SK-N-SH (cell line): ENCODE measurements at regions not wholly inside any gene's neighbourhood (a gene's known extent, or its start where the extent isn't known, plus 50 kb on each side); places are given as distances from the start of the nearest gene placed in this dataset.

Source experiments
- CTCF ChIA-PET: fragments of 300-600, 350-600 bp; formaldehyde crosslinking; extraction: SDS; loops from one replicate; lab custom pipeline; 2021; lab: Yijun Ruan, JAX
- POLR2A ChIA-PET: fragments of 350-600 bp; sonication (Branson Sonifier 250); formaldehyde crosslinking; extraction: SDS; loops from one replicate; lab custom pipeline; 2020; ENCODE audit warnings: antibody characterized with exemption, inconsistent platforms; lab: Yijun Ruan, JAX
- DNase-seq: peaks from one replicate; pipeline ENCODE4 v3.0.0; 2012
- H2AFZ ChIP-seq: fragments of 200-600 bp; sonication (generic); 2 replicates; pipeline ENCODE4 v1.8.1; 2016; ENCODE audit warnings: antibody characterized with exemption, mild to moderate bottlenecking, low read depth
- H3F3A ChIP-seq: fragments of 200-600 bp; sonication (generic); replicated peaks from 2 replicates; pipeline ENCODE3; 2016; ENCODE audit warnings: antibody characterized with exemption, mild to moderate bottlenecking; ENCODE audit not compliant: insufficient read depth
- H3K27ac ChIP-seq, 2 experiments: fragments of 200-500 bp in 1 of 2; fragments of 200-600 bp in 1 of 2; sonication (Bioruptor generic) in 1 of 2; sonication (generic), shearing (Covaris generic) in 1 of 2; 2 replicates each; pipeline versions ENCODE4 v1.5.1 to v1.6.1; 2014 to 2016; ENCODE audit warnings: low read depth in 2 of 2, inconsistent platforms in 1 of 2, low read length in 1 of 2, mild to moderate bottlenecking in 1 of 2, mixed read lengths in 1 of 2
- H3K27me3 ChIP-seq: fragments of 200-600 bp; sonication (generic), shearing (Covaris generic); 2 replicates; pipeline ENCODE4 v1.6.1; 2016; ENCODE audit warnings: mixed run types; ENCODE audit not compliant: insufficient read depth
- H3K36me3 ChIP-seq, 2 experiments: fragments of 200-500 bp in 1 of 2; fragments of 200-600 bp in 1 of 2; sonication (Bioruptor generic) in 1 of 2; sonication (generic) in 1 of 2; replicated peaks in 1 of 2; 2 replicates each; pipeline versions ENCODE3 to v1.5.1; 2014 to 2016; ENCODE audit warnings: low read length in 1 of 2, mild to moderate bottlenecking in 1 of 2; ENCODE audit not compliant: insufficient read depth in 2 of 2, control insufficient read depth in 1 of 2
- H3K4me1 ChIP-seq, 2 experiments: fragments of 200-500 bp in 1 of 2; fragments of 200-600 bp in 1 of 2; sonication (Bioruptor generic) in 1 of 2; sonication (generic), shearing (Covaris generic) in 1 of 2; 2 replicates each; pipeline versions ENCODE4 v1.5.1 to v1.6.1; 2014 to 2016; ENCODE audit warnings: low read depth in 1 of 2, low read length in 1 of 2, mixed run types in 1 of 2; ENCODE audit not compliant: insufficient read depth in 2 of 2, control insufficient read depth in 1 of 2
- H3K4me2 ChIP-seq: fragments of 200-600 bp; sonication (generic), shearing (Covaris generic); 2 replicates; pipeline ENCODE4 v1.6.1; 2017; ENCODE audit warnings: mixed run types
- H3K4me3 ChIP-seq, 2 experiments: fragments of 200-500 bp in 1 of 2; fragments of 200-600 bp in 1 of 2; sonication (Bioruptor generic) in 1 of 2; sonication (generic), shearing (Covaris generic) in 1 of 2; 2 replicates each; pipeline versions ENCODE4 v1.5.1 to v1.8.1; 2014 to 2016; ENCODE audit warnings: low read depth in 2 of 2, inconsistent platforms in 1 of 2, low read length in 1 of 2, mild to moderate bottlenecking in 1 of 2, mixed read lengths in 1 of 2, moderate library complexity in 1 of 2
- H3K79me2 ChIP-seq: fragments of 200-600 bp; sonication (generic); 2 replicates; pipeline ENCODE4 v1.8.1; 2017; ENCODE audit warnings: mild to moderate bottlenecking; ENCODE audit not compliant: insufficient read depth
- H3K9ac ChIP-seq: fragments of 200-600 bp; sonication (generic); 2 replicates; pipeline ENCODE4 v1.6.1; 2017; ENCODE audit warnings: mixed run types
- H3K9me2 ChIP-seq: fragments of 200-600 bp; sonication (generic); 2 replicates; pipeline ENCODE4 v1.6.1; 2017; ENCODE audit warnings: mixed run types
- H3K9me3 ChIP-seq: fragments of 200-600 bp; sonication (generic); 2 replicates; pipeline ENCODE4 v1.6.1; 2017; ENCODE audit warnings: mixed run types, mild to moderate bottlenecking, moderate library complexity
- H4K20me1 ChIP-seq: fragments of 200-600 bp; sonication (generic); 2 replicates; pipeline ENCODE4 v1.6.1; 2017; ENCODE audit warnings: mild to moderate bottlenecking, mixed run types; ENCODE audit not compliant: insufficient read depth
- CHD2 ChIP-seq: fragments of 150-350 bp; IDR thresholded peaks from 2 replicates; pipeline ENCODE4 v1.6.1; 2018; ENCODE audit warnings: low read length; ENCODE audit not compliant: partially characterized antibody
- ELF1 ChIP-seq: IDR thresholded peaks from 2 replicates; pipeline ENCODE4 v1.4.0; 2012
- EP300 ChIP-seq, 2 experiments: IDR thresholded peaks; 2 replicates each; pipeline versions ENCODE4 v1.4.0 to v1.6.1; 2012; ENCODE audit warnings: borderline replicate concordance in 1 of 2, low read depth in 1 of 2, low read length in 1 of 2
- EZH2phosphoT487 ChIP-seq: fragments of 200-600 bp; sonication (generic); IDR thresholded peaks from 2 replicates; pipeline ENCODE4 v1.6.1; 2017; ENCODE audit warnings: low read depth, mixed run types, mild to moderate bottlenecking, antibody characterized with exemption, moderate library complexity, borderline replicate concordance
- FOSL2 ChIP-seq: IDR thresholded peaks from 2 replicates; pipeline ENCODE4 v1.4.0; 2012; ENCODE audit warnings: low read depth, mild to moderate bottlenecking, moderate library complexity, borderline replicate concordance
- FOXJ3 ChIP-seq: sonication (generic); formaldehyde crosslinking; IDR thresholded peaks from 2 replicates; pipeline ENCODE4 v1.5.1; 2020; ENCODE audit warnings: mild to moderate bottlenecking, missing genetic modification reagents
- GABPA ChIP-seq: IDR thresholded peaks from 2 replicates; pipeline ENCODE4 v1.4.0; 2012; ENCODE audit warnings: low read depth, mild to moderate bottlenecking
- GATA2 ChIP-seq: sonication (generic); formaldehyde crosslinking; IDR thresholded peaks from 2 replicates; pipeline ENCODE4 v1.5.0; 2020; ENCODE audit warnings: mild to moderate bottlenecking, missing genetic modification reagents
- MAX ChIP-seq: IDR thresholded peaks from 2 replicates; pipeline ENCODE4 v1.4.0; 2012; ENCODE audit warnings: low read depth
- MEF2A ChIP-seq: IDR thresholded peaks from 2 replicates; pipeline ENCODE4 v1.4.0; 2012; ENCODE audit warnings: low read depth, borderline replicate concordance
- MXI1 ChIP-seq: IDR thresholded peaks from 2 replicates; pipeline ENCODE4 v1.6.1; 2012; ENCODE audit warnings: mild to moderate bottlenecking, low read depth, low read length, improper control_type of control experiment
- NRF1 ChIP-seq: IDR thresholded peaks from 2 replicates; pipeline ENCODE4 v1.6.1; 2012; ENCODE audit warnings: low read depth, mild to moderate bottlenecking, low read length
- PBX3 ChIP-seq: IDR thresholded peaks from 2 replicates; pipeline ENCODE4; 2012
- POLR2AphosphoS5 ChIP-seq: IDR thresholded peaks from 2 replicates; pipeline ENCODE4 v1.6.1; 2012; ENCODE audit warnings: low read depth, low read length
- RAD21 ChIP-seq: IDR thresholded peaks from 2 replicates; pipeline ENCODE4 v1.6.1; 2012; ENCODE audit warnings: mild to moderate bottlenecking, low read length
- RCOR1 ChIP-seq: fragments of 150-350 bp; IDR thresholded peaks from 2 replicates; pipeline ENCODE4 v1.6.1; 2017; ENCODE audit warnings: antibody characterized with exemption, low read length
- REST ChIP-seq: IDR thresholded peaks from 2 replicates; pipeline ENCODE4 v1.6.1; 2012; ENCODE audit warnings: mild to moderate bottlenecking, low read depth, low read length, moderate library complexity
- RXRA ChIP-seq: IDR thresholded peaks from 2 replicates; pipeline ENCODE4 v1.4.0; 2012; ENCODE audit warnings: low read depth, mild to moderate bottlenecking, borderline replicate concordance
- TCF12 ChIP-seq: IDR thresholded peaks from 2 replicates; pipeline ENCODE4 v1.4.0; 2012
- USF2 ChIP-seq: fragments of 150-350 bp; IDR thresholded peaks from 2 replicates; pipeline ENCODE4 v1.6.1; 2017; ENCODE audit warnings: antibody characterized with exemption, low read length, low read depth, borderline replicate concordance
- YY1 ChIP-seq: IDR thresholded peaks from 2 replicates; pipeline ENCODE4 v1.4.0; 2012; ENCODE audit warnings: low read depth, mild to moderate bottlenecking
- WGBS: methylation state at CpG from one replicate; pipeline ENCODE4 v1.1.6; 2017; ENCODE audit warnings: low lambda C conversion rate; 5-methylcytosine and 5-hydroxymethylcytosine counted together

GRCh38 chr17:77353684-77354419, 213.1 kb downstream of the SEC14L1 start:
- Histone ChIP-seq H3K4me1 (peaks cover 9 to 51% of the 10 kb centered on the region in 2 experiments; a peak in 2 of 4 replicates), H3K79me2 (peaks cover 34% of the 10 kb centered on the region; the same call in 1 of the 2 replicates), H2AFZ (no peak overlapping the region), H3K9me3 (no peaks in the 10 kb centered on the region), H3F3A (peaks cover 12% of the 10 kb centered on the region), H3K9me2 (no peaks in the 10 kb centered on the region), H3K36me3 (no peaks in the 10 kb centered on the region), H3K4me2 (no peak overlapping the region), H4K20me1 (peaks cover 24% of the 10 kb centered on the region), H3K9ac (no peak overlapping the region), H3K4me3 (no peak overlapping the region), H3K27ac (peak overlapping the region in 1 of 2 experiments; percentile 3; a peak in 1 of 4 replicates), H3K27me3 (no peaks in the 10 kb centered on the region)
- ChIA-PET CTCF (interaction anchor here (0.6 to 17.7 kb wide), 10 partner anchors 8 to 807 kb away, joined by 3 to 133 read pairs (median 4); no protein-coding TSS in a partner anchor), POLR2A (interaction anchor here (0.5 to 1.3 kb wide), 4 partner anchors 12 to 28 kb away, joined by 3 to 4 read pairs (median 4); no protein-coding TSS in a partner anchor)
- no peak for DNase-seq
- 85% methylated on average over 13 of the region's 15 CpGs for WGBS
- no peak for TF ChIP-seq GATA2 (CRISPR knock-in tag)
- no peak for TF ChIP-seq FOSL2
- TF ChIP-seq REST: no peak
- TF ChIP-seq EZH2phosphoT487: no peak
- no peak for TF ChIP-seq EP300 (IDR thresholded peaks at IDR 0.05; ENCODE audit: borderline replicate concordance in 1 of 2, low read depth in 1 of 2, low read length in 1 of 2)
- no peak for TF ChIP-seq MEF2A
- no peak for TF ChIP-seq NRF1
- TF ChIP-seq MAX: no peak
- no peak for TF ChIP-seq FOXJ3 (CRISPR knock-in tag)
- no peak for TF ChIP-seq RAD21
- TF ChIP-seq POLR2AphosphoS5: no peak
- no peak for TF ChIP-seq MXI1
- TF ChIP-seq ELF1: no peak

- peaks cover 13% of the 10 kb centered on the region for H3F3A ChIP-seq
- ChIA-PET CTCF (interaction anchor here (0.6 to 17.7 kb wide), 8 partner anchors 12 to 808 kb away, joined by 3 to 133 read pairs (median 6); no protein-coding TSS in a partner anchor), POLR2A (interaction anchor here (0.5 to 1.2 kb wide), 2 partner anchors 12 to 27 kb away, joined by 3 to 4 read pairs; no protein-coding TSS in a partner anchor)
- H3K4me3 ChIP-seq: no peak overlapping the region
- no peak overlapping the region for H3K4me2 ChIP-seq
- peaks cover 24% of the 10 kb centered on the region for H4K20me1 ChIP-seq
- H3K36me3 ChIP-seq: no peaks in the 10 kb centered on the region
- H2AFZ ChIP-seq: no peak overlapping the region
- peaks cover 33% of the 10 kb centered on the region; the same call in 1 of the 2 replicates for H3K79me2 ChIP-seq
- H3K9me3 ChIP-seq: no peaks in the 10 kb centered on the region
- no peak overlapping the region for H3K9ac ChIP-seq
- peak overlapping the region; percentile 3 to 28; a peak in 3 of 4 replicates for H3K27ac ChIP-seq
- DNase-seq: no peak
- no CpG with 5 or more reads among the region's 5 CpGs for WGBS
- peaks cover 9 to 55% of the 10 kb centered on the region in 2 experiments; a peak in 2 of 4 replicates for H3K4me1 ChIP-seq
- H3K27me3 ChIP-seq: no peaks in the 10 kb centered on the region
- H3K9me2 ChIP-seq: no peaks in the 10 kb centered on the region
- TF ChIP-seq CHD2: no peak
- no peak for TF ChIP-seq USF2
- no peak for TF ChIP-seq PBX3
- no peak for TF ChIP-seq ELF1
- TF ChIP-seq RCOR1: no peak
- TF ChIP-seq YY1: no peak
- no peak for TF ChIP-seq NRF1
- TF ChIP-seq GABPA: no peak
- no peak for TF ChIP-seq RXRA
- TF ChIP-seq POLR2AphosphoS5: no peak
- TF ChIP-seq TCF12: no peak
- no peak for TF ChIP-seq EZH2phosphoT487
Measured at GRCh38 chr17:77354420-77354669, 213.6 kb downstream of the SEC14L1 start.
